ENCODE measurements at regions not wholly inside any gene's neighbourhood (a gene's known extent, or its start where the extent isn't known, plus 50 kb on each side); places are given as distances from the start of the nearest gene placed in this dataset.

- DNase-seq = no peak
These were observed 465.3 kb downstream of the RWDD3 start for GRCh38 chr1:95699149-95699953.

- DNase-seq = no peak
These were observed 467.6 kb downstream of the RWDD3 start for GRCh38 chr1:95701450-95702173.

GRCh38 chr1:95703046-95703445 lies 469.0 kb downstream of the RWDD3 start:
- no peak for DNase-seq

GRCh38 chr1:95716097-95716496 lies 482.1 kb downstream of the RWDD3 start:
- no peak for DNase-seq

DNA sequence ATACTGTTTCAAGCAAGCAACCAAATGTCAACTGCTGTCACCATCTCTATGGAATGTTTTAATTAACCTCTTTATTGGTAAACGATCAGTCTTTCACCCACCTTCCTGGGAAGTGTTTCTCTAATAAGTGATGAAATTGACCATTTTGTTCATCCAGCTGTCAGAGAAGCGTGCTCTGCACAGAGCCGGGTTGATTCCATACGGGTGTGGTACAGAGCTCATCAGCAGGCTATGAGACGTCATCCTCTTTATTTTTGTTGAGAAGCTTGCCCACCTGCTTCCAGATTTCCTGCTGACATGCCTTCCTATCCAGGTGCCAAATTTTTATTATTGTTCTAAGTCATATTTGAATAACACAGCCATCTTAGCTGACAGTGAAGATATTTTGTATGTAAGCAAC lies 482.5 kb downstream of the RWDD3 start:
- no peak for DNase-seq

DNA sequence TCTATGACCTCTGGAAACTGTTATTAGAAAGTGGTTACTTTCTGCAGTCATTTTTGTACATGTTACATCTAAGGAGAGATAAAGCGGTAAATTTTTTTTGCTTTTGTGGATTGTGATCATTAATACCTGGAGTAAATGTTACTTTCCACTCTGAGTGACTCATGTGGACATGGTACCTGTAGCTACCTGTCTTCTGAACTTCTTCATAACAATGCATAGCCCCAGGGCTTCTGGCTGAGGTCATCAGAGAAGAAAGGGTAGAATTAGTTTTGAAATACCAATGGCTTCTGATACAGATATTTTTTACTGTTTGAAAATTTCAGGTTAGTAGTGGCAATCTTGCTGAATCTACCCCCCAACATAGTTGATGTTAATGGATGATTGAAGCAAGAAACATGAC lies 489.3 kb downstream of the RWDD3 start:
- no peak for DNase-seq

GRCh38 chr1:95728841-95729240 lies 494.8 kb downstream of the RWDD3 start:
- DNase-seq = no peak

GRCh38 chr1:95730986-95731385 lies 497.0 kb downstream of the RWDD3 start:
- DNase-seq = no peak

- no peak for DNase-seq
These were observed 497.5 kb downstream of the RWDD3 start for GRCh38 chr1:95731466-95731865.

DNA sequence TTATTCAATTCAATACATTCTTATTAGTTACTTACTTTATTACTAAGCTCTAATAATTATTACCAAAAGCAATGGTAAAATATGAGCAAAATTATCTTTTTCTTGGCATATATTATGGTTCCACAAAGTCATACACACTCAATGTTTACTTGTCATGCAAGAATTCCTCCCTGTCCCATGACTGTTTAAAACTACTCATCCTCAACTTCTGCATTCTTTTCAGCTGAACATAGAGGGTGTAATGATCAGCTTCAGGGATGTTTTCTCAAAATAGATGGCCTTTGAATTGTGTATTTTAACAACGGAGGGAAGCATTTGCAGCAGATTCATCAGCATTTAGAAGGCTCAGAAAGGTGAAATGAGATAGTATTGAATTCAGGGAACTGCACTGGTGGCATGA lies 499.0 kb downstream of the RWDD3 start:
- no peak for DNase-seq

- no peak for DNase-seq
These were observed 499.7 kb downstream of the RWDD3 start for GRCh38 chr1:95733671-95734070.

GRCh38 chr1:95734560-95734959 lies 500.6 kb downstream of the RWDD3 start:
- DNase-seq = no peak

DNA sequence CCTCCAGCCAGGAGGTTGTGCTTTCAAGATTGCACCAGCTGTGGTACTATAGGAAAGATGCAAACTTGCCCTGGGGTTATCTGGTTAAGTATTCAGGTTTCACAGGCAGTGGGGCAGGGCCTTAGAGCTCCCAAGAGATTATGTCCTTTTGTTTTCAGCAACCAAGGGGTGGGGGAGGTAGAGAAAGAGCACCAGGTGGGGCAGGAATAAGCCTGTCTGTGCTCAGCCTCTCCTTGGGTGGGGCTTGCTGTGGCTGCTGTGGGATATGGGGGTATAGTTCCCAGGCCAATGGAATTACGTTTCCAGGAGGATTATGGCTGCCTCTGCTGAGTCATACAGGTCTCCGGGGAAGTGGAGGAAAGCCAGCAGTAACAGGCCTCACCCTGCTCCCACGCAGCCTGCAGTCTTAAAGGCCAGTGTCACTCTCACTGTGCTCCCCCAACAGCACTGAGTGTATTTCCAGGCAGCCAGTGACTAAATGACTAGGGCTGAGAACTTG lies 508.6 kb downstream of the RWDD3 start:
- no peak for DNase-seq

DNA sequence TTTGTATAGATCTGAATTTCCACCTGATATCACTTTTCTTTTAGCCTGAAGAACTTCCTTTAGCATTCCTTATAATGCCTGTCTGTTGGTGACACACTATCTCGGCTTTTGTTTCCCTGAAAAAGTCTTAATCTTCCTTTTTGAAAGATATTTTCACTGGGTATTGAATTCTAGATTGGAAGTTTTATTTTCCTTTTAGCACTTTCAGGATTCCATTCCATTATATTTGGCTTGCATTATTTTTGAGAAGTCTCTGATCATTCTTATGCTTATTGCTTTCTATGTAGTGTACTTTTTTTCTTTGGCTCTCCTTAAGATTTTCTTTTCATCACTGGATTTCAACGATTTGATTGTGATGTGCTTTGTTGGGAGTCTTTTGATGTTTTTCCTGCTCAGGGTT lies 510.7 kb downstream of the RWDD3 start:
- DNase-seq = no peak

- no peak for DNase-seq
These were observed 518.7 kb downstream of the RWDD3 start for GRCh38 chr1:95752515-95753381.

- DNase-seq = no peak
These were observed 519.5 kb downstream of the RWDD3 start for GRCh38 chr1:95753382-95754016.

- no peak for DNase-seq
These were observed 520.4 kb downstream of the RWDD3 start for GRCh38 chr1:95754412-95754811.

- DNase-seq = no peak
These were observed 532.0 kb downstream of the RWDD3 start for GRCh38 chr1:95766036-95766435.

DNA sequence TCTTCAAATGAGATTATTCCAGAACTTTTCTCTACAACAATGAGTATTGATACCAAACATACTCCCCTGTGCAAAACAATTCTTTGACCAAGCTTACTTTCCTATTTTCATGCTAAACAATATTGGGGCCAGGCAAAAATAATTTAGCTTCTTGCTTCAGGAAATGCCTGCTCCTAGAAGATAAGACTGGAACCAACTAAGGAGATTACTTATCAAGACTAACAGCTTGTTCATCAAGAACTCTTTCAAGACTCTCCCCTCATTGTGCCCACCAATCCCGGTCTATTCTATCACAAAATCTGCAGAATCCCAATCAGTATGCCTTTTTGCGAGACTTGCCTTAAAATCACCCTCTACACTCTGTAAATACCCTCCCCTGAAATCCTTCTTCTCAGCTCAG lies 536.6 kb downstream of the RWDD3 start:
- no peak for DNase-seq

DNA sequence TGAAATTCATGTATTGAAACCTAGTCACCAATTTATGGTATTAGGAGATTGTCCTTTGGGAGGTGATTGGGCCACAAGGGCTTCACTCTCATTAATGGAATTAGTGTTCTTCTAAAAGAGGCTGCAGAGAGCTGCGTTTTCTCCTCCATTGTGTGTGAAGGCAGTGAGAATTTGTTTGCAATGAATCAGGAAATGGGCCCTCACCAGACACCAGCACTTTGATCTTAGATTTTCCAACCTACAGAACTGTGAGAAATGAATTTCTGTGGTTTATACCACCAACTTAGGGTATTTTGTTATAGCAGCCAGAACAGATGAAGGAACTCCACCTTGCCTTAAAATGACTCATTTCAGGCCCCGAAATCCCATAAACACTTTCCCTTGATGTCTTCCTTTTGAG lies 544.2 kb downstream of the RWDD3 start:
- no peak for DNase-seq

DNA sequence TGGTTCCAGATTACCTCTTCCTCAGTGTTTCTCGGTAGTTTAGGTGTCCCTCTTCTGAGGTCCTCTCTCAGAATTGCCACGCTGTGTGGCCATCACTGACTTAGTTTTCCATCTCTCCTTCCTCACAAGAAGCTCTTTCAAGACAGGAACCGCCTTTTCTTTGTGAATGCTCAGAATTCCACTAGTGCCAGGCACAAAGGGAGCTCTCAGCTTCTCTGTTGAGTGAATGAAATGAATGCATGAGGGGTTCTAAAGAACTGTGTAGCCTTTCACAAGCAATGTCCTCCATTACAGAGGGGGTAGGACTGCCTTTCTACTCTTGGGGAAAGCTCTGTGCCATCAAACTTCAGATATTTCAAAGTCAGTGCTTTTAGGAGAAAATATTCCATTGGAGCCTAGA lies 546.8 kb downstream of the RWDD3 start:
- DNase-seq = no peak

- no peak for DNase-seq
These were observed 556.1 kb downstream of the RWDD3 start for GRCh38 chr1:95790136-95790535.

DNA sequence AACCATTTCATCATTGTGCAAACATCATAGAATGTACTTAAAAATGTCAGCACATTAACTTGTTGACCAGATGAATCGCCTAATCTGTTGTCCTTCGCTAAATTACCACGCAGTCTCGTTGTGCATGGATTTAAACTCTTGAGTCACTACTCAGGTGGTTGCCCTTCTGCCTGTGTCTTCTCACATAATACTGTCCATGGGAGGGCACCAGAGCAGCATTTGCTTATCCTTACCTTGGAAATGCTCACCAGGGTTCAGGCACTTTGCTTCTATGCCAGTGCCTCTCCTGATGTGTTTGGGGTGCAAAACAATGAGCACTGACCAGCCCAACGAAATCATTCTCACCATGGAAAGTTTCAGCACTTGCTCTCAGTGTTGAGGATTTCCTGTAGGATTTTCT lies 559.9 kb downstream of the RWDD3 start:
- DNase-seq = no peak
